Hepatocyte (in vitro differentiated cells): ENCODE measurements at regions not wholly inside any gene's neighbourhood (a gene's known extent, or its start where the extent isn't known, plus 50 kb on each side); places are given as distances from the start of the nearest gene placed in this dataset.

Experiments
- DNase-seq: peaks from one replicate; pipeline ENCODE4 v3.0.0-alpha.2; 2016; ENCODE audit warnings: low spot score
- H2AFZ ChIP-seq: fragments of 200-600 bp; sonication (generic); 2 replicates; pipeline ENCODE4 v1.6.0; 2016; ENCODE audit warnings: antibody characterized with exemption, mild to moderate bottlenecking
- H3K27ac ChIP-seq: fragments of 200-600 bp; sonication (generic); 2 replicates; pipeline ENCODE4 v1.5.1; 2016; ENCODE audit warnings: mild to moderate bottlenecking
- H3K27me3 ChIP-seq: fragments of 200-600 bp; sonication (generic); 2 replicates; pipeline ENCODE4 v1.6.1; 2016
- H3K36me3 ChIP-seq: fragments of 200-600 bp; sonication (generic); replicated peaks from 2 replicates; pipeline ENCODE4 v1.5.1; 2016; ENCODE audit warnings: low read depth; ENCODE audit not compliant: insufficient read depth
- H3K4me1 ChIP-seq: fragments of 200-600 bp; sonication (generic); 2 replicates; pipeline ENCODE4 v1.5.1; 2016; ENCODE audit warnings: mild to moderate bottlenecking, moderate library complexity; ENCODE audit not compliant: insufficient read depth
- H3K4me2 ChIP-seq: fragments of 200-600 bp; sonication (generic); 2 replicates; pipeline ENCODE4 v1.6.0; 2016
- H3K4me3 ChIP-seq: fragments of 200-600 bp; sonication (generic); 2 replicates; pipeline ENCODE4 v1.5.1; 2016; ENCODE audit warnings: mild to moderate bottlenecking
- H3K79me2 ChIP-seq: fragments of 200-600 bp; sonication (generic); 2 replicates; pipeline ENCODE4 v1.6.0; 2017; ENCODE audit warnings: mild to moderate bottlenecking
- H3K9me2 ChIP-seq: fragments of 200-600 bp; sonication (generic); replicated peaks from 2 replicates; pipeline ENCODE4 v1.6.0; 2017; ENCODE audit warnings: mild to moderate bottlenecking; ENCODE audit not compliant: insufficient read depth
- H3K9me3 ChIP-seq: fragments of 200-600 bp; sonication (generic); 2 replicates; pipeline ENCODE4 v1.5.1; 2016; ENCODE audit warnings: low read depth, mild to moderate bottlenecking
- H4K20me1 ChIP-seq: fragments of 200-600 bp; sonication (generic); 2 replicates; pipeline ENCODE4 v1.6.0; 2016; ENCODE audit warnings: mild to moderate bottlenecking; ENCODE audit not compliant: insufficient read depth, poor library complexity, severe bottlenecking
- EZH2 ChIP-seq: fragments of 200-600 bp; sonication (generic); IDR thresholded peaks from 2 replicates; pipeline ENCODE4 v1.6.1; 2016; ENCODE audit warnings: antibody characterized with exemption, mild to moderate bottlenecking, borderline replicate concordance
- EZH2phosphoT487 ChIP-seq: fragments of 200-600 bp; sonication (generic); IDR thresholded peaks from one replicate; pipeline ENCODE4 v1.6.1; 2018; ENCODE audit warnings: antibody characterized with exemption, mild to moderate bottlenecking, low read depth, moderate library complexity; ENCODE audit not compliant: unreplicated experiment, severe bottlenecking
- WGBS: methylation state at CpG from one replicate; pipeline ENCODE4 v1.1.6; 2016; ENCODE audit warnings: low lambda C conversion rate; ENCODE audit errors: missing lambda C conversion rate; 5-methylcytosine and 5-hydroxymethylcytosine counted together
- TF ChIP-seq, protein P1 (sequence below): fragments of 200-600 bp; sonication (generic); IDR thresholded peaks from 2 replicates; pipeline ENCODE4 v1.5.1; 2016; ENCODE audit warnings: antibody characterized with exemption, mild to moderate bottlenecking; ENCODE audit not compliant: poor library complexity

DNA sequence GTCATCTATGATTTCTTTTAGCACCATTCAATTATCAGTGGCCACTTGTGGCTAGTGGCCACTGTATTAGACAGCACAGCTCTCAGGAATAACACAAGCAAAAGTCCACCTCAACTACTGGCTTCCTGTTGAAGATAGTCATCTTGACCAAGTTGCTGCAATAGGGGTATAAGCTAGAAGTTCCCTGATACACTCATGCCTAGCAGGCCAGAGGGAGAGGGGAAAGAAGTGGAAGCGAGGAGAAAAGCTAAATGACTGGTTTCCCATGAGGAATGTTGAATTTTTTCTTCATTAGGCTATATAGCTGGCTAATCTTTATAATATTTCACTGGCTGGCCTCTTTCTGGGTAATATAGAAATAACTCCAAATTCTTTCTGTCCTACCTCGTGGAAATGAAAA, 327.5 kb upstream of the MEOX2 start:
- no peaks in the 10 kb centered on the region for H3K27me3 ChIP-seq
- WGBS = 67% methylated on average over 2 of the region's 2 CpGs
- DNase-seq = no peak
- TF ChIP-seq EZH2 (no peak), EZH2phosphoT487 (no peak)
- TF ChIP-seq, protein P1, sequence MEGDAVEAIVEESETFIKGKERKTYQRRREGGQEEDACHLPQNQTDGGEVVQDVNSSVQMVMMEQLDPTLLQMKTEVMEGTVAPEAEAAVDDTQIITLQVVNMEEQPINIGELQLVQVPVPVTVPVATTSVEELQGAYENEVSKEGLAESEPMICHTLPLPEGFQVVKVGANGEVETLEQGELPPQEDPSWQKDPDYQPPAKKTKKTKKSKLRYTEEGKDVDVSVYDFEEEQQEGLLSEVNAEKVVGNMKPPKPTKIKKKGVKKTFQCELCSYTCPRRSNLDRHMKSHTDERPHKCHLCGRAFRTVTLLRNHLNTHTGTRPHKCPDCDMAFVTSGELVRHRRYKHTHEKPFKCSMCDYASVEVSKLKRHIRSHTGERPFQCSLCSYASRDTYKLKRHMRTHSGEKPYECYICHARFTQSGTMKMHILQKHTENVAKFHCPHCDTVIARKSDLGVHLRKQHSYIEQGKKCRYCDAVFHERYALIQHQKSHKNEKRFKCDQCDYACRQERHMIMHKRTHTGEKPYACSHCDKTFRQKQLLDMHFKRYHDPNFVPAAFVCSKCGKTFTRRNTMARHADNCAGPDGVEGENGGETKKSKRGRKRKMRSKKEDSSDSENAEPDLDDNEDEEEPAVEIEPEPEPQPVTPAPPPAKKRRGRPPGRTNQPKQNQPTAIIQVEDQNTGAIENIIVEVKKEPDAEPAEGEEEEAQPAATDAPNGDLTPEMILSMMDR = no peak
- no peak overlapping the region for H2AFZ ChIP-seq
- H3K9me2 ChIP-seq = no peaks in the 10 kb centered on the region
- no peaks in the 10 kb centered on the region for H4K20me1 ChIP-seq
- no peak overlapping the region for H3K4me3 ChIP-seq
- H3K27ac ChIP-seq = no peak overlapping the region
- H3K9me3 ChIP-seq = no peaks in the 10 kb centered on the region
- no peaks in the 10 kb centered on the region for H3K79me2 ChIP-seq
- no peaks in the 10 kb centered on the region for H3K36me3 ChIP-seq
- no peak overlapping the region for H3K4me2 ChIP-seq
- H3K4me1 ChIP-seq = no peaks in the 10 kb centered on the region

- no peaks in the 10 kb centered on the region for H3K36me3 ChIP-seq
- no peak overlapping the region for H3K27ac ChIP-seq
- H3K27me3 ChIP-seq = no peaks in the 10 kb centered on the region
- no peak for DNase-seq
- WGBS = 84% methylated on average over 2 of the region's 2 CpGs
- no peak for TF ChIP-seq EZH2
- TF ChIP-seq, protein P1 = no peak
- TF ChIP-seq EZH2phosphoT487 = no peak
- H3K9me3 ChIP-seq = no peaks in the 10 kb centered on the region
- H3K79me2 ChIP-seq = no peaks in the 10 kb centered on the region
- H3K9me2 ChIP-seq = no peaks in the 10 kb centered on the region
- no peak overlapping the region for H3K4me2 ChIP-seq
- H4K20me1 ChIP-seq = no peaks in the 10 kb centered on the region
- no peak overlapping the region for H3K4me3 ChIP-seq
- no peak overlapping the region for H2AFZ ChIP-seq
- H3K4me1 ChIP-seq = no peaks in the 10 kb centered on the region
Observed at GRCh38 chr7:16007911-16008310, 321.4 kb upstream of the MEOX2 start.

DNA sequence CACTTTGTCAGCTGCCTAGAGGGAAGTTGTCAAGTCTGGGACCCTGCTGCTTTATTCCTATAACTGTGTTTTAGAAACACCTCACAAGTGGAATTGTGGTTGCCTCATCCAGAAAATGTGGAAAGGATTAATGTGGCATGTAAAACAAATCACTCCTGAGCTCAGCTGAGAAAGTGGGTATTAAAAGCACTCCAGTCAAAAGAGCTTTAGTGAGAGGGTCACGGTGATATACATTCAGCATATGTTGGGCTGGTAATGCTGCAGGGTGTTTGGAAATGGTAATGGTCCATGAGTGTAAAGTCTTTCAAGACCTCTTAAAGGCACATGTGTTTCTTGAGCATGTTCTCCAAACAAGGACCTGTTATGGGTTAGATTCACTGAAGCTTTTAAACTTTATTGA, 318.2 kb upstream of the MEOX2 start:
- Histone ChIP-seq H3K4me3 (no peak overlapping the region), H3K4me1 (no peaks in the 10 kb centered on the region), H3K9me2 (no peaks in the 10 kb centered on the region), H3K4me2 (no peak overlapping the region), H4K20me1 (no peaks in the 10 kb centered on the region), H3K27me3 (no peaks in the 10 kb centered on the region), H3K36me3 (no peaks in the 10 kb centered on the region), H3K27ac (no peak overlapping the region), H3K9me3 (no peaks in the 10 kb centered on the region), H2AFZ (no peak overlapping the region), H3K79me2 (no peaks in the 10 kb centered on the region)
- WGBS = 50% methylated on average over 1 of the region's 1 CpG
- no peak for DNase-seq
- TF ChIP-seq, protein P1 = no peak
- TF ChIP-seq EZH2 = no peak
- no peak for TF ChIP-seq EZH2phosphoT487

GRCh38 chr7:16001477-16001876, 315.0 kb upstream of the MEOX2 start:
- H3K4me3 ChIP-seq = no peak overlapping the region
- WGBS = 96% methylated on average over 5 of the region's 5 CpGs
- no peaks in the 10 kb centered on the region for H3K79me2 ChIP-seq
- no peaks in the 10 kb centered on the region for H3K9me3 ChIP-seq
- no peak for TF ChIP-seq EZH2phosphoT487
- TF ChIP-seq, protein P1 = no peak
- TF ChIP-seq EZH2 = no peak
- no peaks in the 10 kb centered on the region for H4K20me1 ChIP-seq
- no peaks in the 10 kb centered on the region for H3K36me3 ChIP-seq
- no peak overlapping the region for H3K4me2 ChIP-seq
- H3K9me2 ChIP-seq = no peaks in the 10 kb centered on the region
- no peaks in the 10 kb centered on the region for H3K4me1 ChIP-seq
- no peak for DNase-seq
- no peak overlapping the region for H3K27ac ChIP-seq
- no peak overlapping the region for H2AFZ ChIP-seq
- no peaks in the 10 kb centered on the region for H3K27me3 ChIP-seq
